ENCODE measurements at regions not wholly inside any gene's neighbourhood (a gene's known extent, or its start where the extent isn't known, plus 50 kb on each side); places are given as distances from the start of the nearest gene placed in this dataset.

- Histone ChIP-seq H3K4me1 (no peaks in the 10 kb centered on the region), H3K4me3 (no peak overlapping the region), H3K27ac (no peak overlapping the region), H3K9me3 (no peaks in the 10 kb centered on the region), H3K27me3 (replicated peaks in 1 of 7) (no peaks in the 10 kb centered on the region), H3K36me3 (no peaks in the 10 kb centered on the region)
- intact Hi-C loops (cut with DNase I; ENCODE audit: low total_unique reads): no loop called here
- TF ChIP-seq POLR2AphosphoS5 (IDR thresholded peaks at IDR 0.05) (no peak), POLR2A (IDR thresholded peaks at IDR 0.05) (no peak)
- TF ChIP-seq, protein P1, sequence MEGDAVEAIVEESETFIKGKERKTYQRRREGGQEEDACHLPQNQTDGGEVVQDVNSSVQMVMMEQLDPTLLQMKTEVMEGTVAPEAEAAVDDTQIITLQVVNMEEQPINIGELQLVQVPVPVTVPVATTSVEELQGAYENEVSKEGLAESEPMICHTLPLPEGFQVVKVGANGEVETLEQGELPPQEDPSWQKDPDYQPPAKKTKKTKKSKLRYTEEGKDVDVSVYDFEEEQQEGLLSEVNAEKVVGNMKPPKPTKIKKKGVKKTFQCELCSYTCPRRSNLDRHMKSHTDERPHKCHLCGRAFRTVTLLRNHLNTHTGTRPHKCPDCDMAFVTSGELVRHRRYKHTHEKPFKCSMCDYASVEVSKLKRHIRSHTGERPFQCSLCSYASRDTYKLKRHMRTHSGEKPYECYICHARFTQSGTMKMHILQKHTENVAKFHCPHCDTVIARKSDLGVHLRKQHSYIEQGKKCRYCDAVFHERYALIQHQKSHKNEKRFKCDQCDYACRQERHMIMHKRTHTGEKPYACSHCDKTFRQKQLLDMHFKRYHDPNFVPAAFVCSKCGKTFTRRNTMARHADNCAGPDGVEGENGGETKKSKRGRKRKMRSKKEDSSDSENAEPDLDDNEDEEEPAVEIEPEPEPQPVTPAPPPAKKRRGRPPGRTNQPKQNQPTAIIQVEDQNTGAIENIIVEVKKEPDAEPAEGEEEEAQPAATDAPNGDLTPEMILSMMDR (IDR thresholded peaks at IDR 0.05 in 8 of 11, conservative IDR thresholded peaks at IDR 0.05 in 3 of 11): no peak
- 63 to 95% (median 80%) methylated on average over 2 of the region's 2 CpGs for WGBS, 5 donors
- DNase-seq: no peak
Observed at GRCh38 chr5:167999182-167999581, 292.3 kb upstream of the WWC1 start.

DNA sequence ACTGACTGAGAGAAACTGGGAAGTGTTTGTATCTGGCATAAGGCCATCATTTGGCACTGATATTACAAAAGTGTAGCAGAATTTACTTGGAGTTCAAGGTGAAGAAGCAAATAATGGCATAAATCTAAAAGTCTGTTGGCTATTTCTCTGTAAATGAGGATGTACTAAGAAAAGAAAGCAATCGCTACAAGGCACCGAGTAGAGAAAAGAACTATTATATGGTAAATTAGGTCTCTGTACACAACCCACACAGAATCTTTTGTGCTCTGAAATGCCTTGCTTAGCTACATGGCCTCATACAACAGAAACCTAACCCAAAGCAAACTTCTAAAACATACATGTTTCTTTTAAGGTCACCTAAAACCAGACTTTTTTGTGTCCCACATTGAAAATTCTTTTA lies 290.1 kb upstream of the WWC1 start:
- TF ChIP-seq POLR2AphosphoS5 (IDR thresholded peaks at IDR 0.05): no peak
- TF ChIP-seq POLR2A (IDR thresholded peaks at IDR 0.05): no peak
- intact Hi-C loops (cut with DNase I; ENCODE audit: low total_unique reads): no loop called here
- Histone ChIP-seq H3K4me1 (no peaks in the 10 kb centered on the region), H3K9me3 (no peaks in the 10 kb centered on the region), H3K27ac (no peak overlapping the region), H3K4me3 (no peak overlapping the region), H3K36me3 (no peaks in the 10 kb centered on the region), H3K27me3 (replicated peaks in 1 of 7) (no peaks in the 10 kb centered on the region)
- no peak for DNase-seq
- WGBS, 5 donors: 92 to 94% (median 93%) methylated on average over 2 of the region's 2 CpGs

DNA sequence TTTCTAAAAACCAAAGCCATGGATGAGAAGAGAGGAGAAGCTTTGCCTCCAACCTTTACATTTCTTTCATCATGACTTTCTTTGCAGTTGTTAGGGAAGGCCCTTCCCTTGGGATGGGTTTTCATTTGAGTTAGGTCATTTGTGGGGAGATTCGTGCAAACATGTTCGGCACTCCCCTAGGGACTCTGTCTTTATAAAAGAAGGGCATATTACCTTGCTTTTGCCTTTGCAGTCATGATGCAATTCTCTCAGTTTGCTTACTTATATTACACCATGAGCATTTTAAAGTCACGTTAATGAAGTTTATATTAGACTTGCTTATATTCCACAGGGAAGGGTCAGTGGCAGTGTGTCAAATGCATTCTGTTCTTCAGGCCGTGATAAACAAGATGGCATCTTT lies 289.3 kb upstream of the WWC1 start:
- H3K9me3 ChIP-seq: no peaks in the 10 kb centered on the region

DNA sequence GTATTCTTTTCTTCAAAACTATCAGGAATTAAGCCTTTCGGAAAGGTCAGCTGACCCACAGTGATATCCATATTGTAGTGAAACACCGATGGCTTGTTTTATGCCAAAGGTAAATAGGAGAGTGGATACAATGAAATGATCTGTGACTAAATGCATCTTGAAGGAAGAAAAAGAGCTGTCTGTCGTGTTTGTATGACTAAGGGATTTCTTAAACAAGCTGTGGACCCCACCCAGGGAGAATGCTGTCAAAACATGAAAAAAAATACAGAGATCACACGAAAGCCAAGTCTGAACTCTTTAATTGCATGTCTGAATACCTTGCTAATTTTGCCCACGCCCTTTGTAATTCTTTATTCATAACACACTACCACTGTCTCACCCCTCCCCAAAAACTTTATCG lies 286.4 kb upstream of the WWC1 start:
- WGBS, 5 donors: 75 to 84% (median 78%) methylated on average over 6 of the region's 6 CpGs
- no peaks in the 10 kb centered on the region for H3K36me3 ChIP-seq
- no peak overlapping the region for H3K4me3 ChIP-seq
- TF ChIP-seq POLR2A (IDR thresholded peaks at IDR 0.05) (no peak), POLR2AphosphoS5 (IDR thresholded peaks at IDR 0.05) (no peak)
- TF ChIP-seq, protein P1 (IDR thresholded peaks at IDR 0.05 in 8 of 11, conservative IDR thresholded peaks at IDR 0.05 in 3 of 11): no peak
- H3K9me3 ChIP-seq: no peaks in the 10 kb centered on the region
- intact Hi-C loops (cut with DNase I; ENCODE audit: low total_unique reads): no loop called here
- H3K27ac ChIP-seq: no peak overlapping the region
- H3K4me1 ChIP-seq: no peaks in the 10 kb centered on the region
- H3K27me3 ChIP-seq (replicated peaks in 1 of 7): no peaks in the 10 kb centered on the region
- DNase-seq: no peak

More for the DNA sequence above, 289.3 kb upstream of the WWC1 start:
- H3K27me3 ChIP-seq (replicated peaks in 1 of 7): no peaks in the 10 kb centered on the region
- no peak for DNase-seq
- H3K27ac ChIP-seq: no peak overlapping the region
- no peaks in the 10 kb centered on the region for H3K4me1 ChIP-seq
- TF ChIP-seq, protein P1 (IDR thresholded peaks at IDR 0.05 in 8 of 11, conservative IDR thresholded peaks at IDR 0.05 in 3 of 11): no peak
- TF ChIP-seq POLR2A (IDR thresholded peaks at IDR 0.05) (no peak), POLR2AphosphoS5 (IDR thresholded peaks at IDR 0.05) (no peak)
- intact Hi-C loops (cut with DNase I; ENCODE audit: low total_unique reads): no loop called here
- no peaks in the 10 kb centered on the region for H3K36me3 ChIP-seq
- 74 to 85% (median 84%) methylated on average over 4 of the region's 4 CpGs for WGBS, 5 donors
- H3K4me3 ChIP-seq: no peak overlapping the region

GRCh38 chr5:168005936-168006335 lies 285.5 kb upstream of the WWC1 start:
- 62 to 84% (median 65%) methylated on average over 3 of the region's 3 CpGs for WGBS, 5 donors
- H3K27ac ChIP-seq: no peak overlapping the region
- intact Hi-C loops (cut with DNase I; ENCODE audit: low total_unique reads): no loop called here

More at GRCh38 chr5:168005936-168006335, 285.5 kb upstream of the WWC1 start:
- Histone ChIP-seq H3K4me1 (no peaks in the 10 kb centered on the region), H3K4me3 (no peak overlapping the region), H3K36me3 (no peaks in the 10 kb centered on the region), H3K27me3 (replicated peaks in 1 of 7) (no peaks in the 10 kb centered on the region), H3K9me3 (no peaks in the 10 kb centered on the region)
- DNase-seq: no peak
- TF ChIP-seq POLR2A (IDR thresholded peaks at IDR 0.05) (no peak), POLR2AphosphoS5 (IDR thresholded peaks at IDR 0.05) (no peak)
- TF ChIP-seq, protein P1 (IDR thresholded peaks at IDR 0.05 in 8 of 11, conservative IDR thresholded peaks at IDR 0.05 in 3 of 11): no peak
